ENCODE measurements at regions not wholly inside any gene's neighbourhood (a gene's known extent, or its start where the extent isn't known, plus 50 kb on each side); places are given as distances from the start of the nearest gene placed in this dataset.

GRCh38 chr12:31218203-31219025, 107.5 kb downstream of the SINHCAF start:
- ChIA-PET CTCF (interaction anchor here (0.6 to 1.2 kb wide), 2 partner anchors 16 to 19 kb away, joined by 3 to 4 read pairs; no protein-coding TSS in a partner anchor), POLR2A (ENCODE audit: unreplicated experiment) (no interaction called here)
- Histone ChIP-seq H3K4me1 (replicated peaks; ENCODE audit: insufficient read depth) (no peaks in the 10 kb centered on the region), H3K4me2 (no peak overlapping the region), H3K27ac (no peak overlapping the region), H3K27me3 (ENCODE audit: insufficient read depth, low read depth) (peaks cover 4% of the 10 kb centered on the region), H3K9me3 (ENCODE audit: insufficient read depth, low read depth) (no peaks in the 10 kb centered on the region), H3F3A (ENCODE audit: insufficient read depth, low read depth) (no peaks in the 10 kb centered on the region), H3K36me3 (ENCODE audit: low read depth) (no peaks in the 10 kb centered on the region), H3K4me3 (no peak overlapping the region), H2AFZ (no peak overlapping the region), H3K9me2 (ENCODE audit: insufficient read depth) (no peaks in the 10 kb centered on the region), H4K20me1 (ENCODE audit: insufficient read depth) (no peaks in the 10 kb centered on the region), H3K79me2 (ENCODE audit: low read depth) (no peaks in the 10 kb centered on the region)
- no TSS peak for BruUV-seq (replicated peaks)
- intact Hi-C loops (cut with micrococcal nuclease; ENCODE audit: unreplicated experiment) = no loop called here
- TF ChIP-seq, protein P1, sequence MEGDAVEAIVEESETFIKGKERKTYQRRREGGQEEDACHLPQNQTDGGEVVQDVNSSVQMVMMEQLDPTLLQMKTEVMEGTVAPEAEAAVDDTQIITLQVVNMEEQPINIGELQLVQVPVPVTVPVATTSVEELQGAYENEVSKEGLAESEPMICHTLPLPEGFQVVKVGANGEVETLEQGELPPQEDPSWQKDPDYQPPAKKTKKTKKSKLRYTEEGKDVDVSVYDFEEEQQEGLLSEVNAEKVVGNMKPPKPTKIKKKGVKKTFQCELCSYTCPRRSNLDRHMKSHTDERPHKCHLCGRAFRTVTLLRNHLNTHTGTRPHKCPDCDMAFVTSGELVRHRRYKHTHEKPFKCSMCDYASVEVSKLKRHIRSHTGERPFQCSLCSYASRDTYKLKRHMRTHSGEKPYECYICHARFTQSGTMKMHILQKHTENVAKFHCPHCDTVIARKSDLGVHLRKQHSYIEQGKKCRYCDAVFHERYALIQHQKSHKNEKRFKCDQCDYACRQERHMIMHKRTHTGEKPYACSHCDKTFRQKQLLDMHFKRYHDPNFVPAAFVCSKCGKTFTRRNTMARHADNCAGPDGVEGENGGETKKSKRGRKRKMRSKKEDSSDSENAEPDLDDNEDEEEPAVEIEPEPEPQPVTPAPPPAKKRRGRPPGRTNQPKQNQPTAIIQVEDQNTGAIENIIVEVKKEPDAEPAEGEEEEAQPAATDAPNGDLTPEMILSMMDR (conservative IDR thresholded peaks at IDR 0.05) = no peak
- no peak for TF ChIP-seq EZH2 (IDR thresholded peaks at IDR 0.05; ENCODE audit: low read depth)
- no peak for DNase-seq

- BruUV-seq (replicated peaks) = no TSS peak
- no peak for TF ChIP-seq EZH2 (IDR thresholded peaks at IDR 0.05; ENCODE audit: low read depth)
- H3K79me2 ChIP-seq (ENCODE audit: low read depth) = no peaks in the 10 kb centered on the region
- no peak overlapping the region for H3K4me3 ChIP-seq
- H2AFZ ChIP-seq = no peak overlapping the region
- no peak for DNase-seq
- POLR2A ChIA-PET (ENCODE audit: unreplicated experiment) = no interaction called here
- no peaks in the 10 kb centered on the region for H3F3A ChIP-seq (ENCODE audit: insufficient read depth, low read depth)
- peaks cover 4% of the 10 kb centered on the region for H3K27me3 ChIP-seq (ENCODE audit: insufficient read depth, low read depth)
- CTCF ChIA-PET = no interaction called here
- intact Hi-C loops (cut with micrococcal nuclease; ENCODE audit: unreplicated experiment) = no loop called here
- H3K9me2 ChIP-seq (ENCODE audit: insufficient read depth) = no peaks in the 10 kb centered on the region
- H3K36me3 ChIP-seq (ENCODE audit: low read depth) = no peaks in the 10 kb centered on the region
- H3K27ac ChIP-seq = no peak overlapping the region
- no peaks in the 10 kb centered on the region for H4K20me1 ChIP-seq (ENCODE audit: insufficient read depth)
- no peak overlapping the region for H3K4me2 ChIP-seq
- H3K9me3 ChIP-seq (ENCODE audit: insufficient read depth, low read depth) = no peaks in the 10 kb centered on the region
- H3K4me1 ChIP-seq (replicated peaks; ENCODE audit: insufficient read depth) = no peaks in the 10 kb centered on the region
Measured at GRCh38 chr12:31219521-31219920, 106.4 kb downstream of the SINHCAF start.

GRCh38 chr12:31220061-31220460, 105.9 kb downstream of the SINHCAF start:
- ChIA-PET POLR2A (ENCODE audit: unreplicated experiment) (no interaction called here), CTCF (no interaction called here)
- Histone ChIP-seq H3K36me3 (ENCODE audit: low read depth) (no peaks in the 10 kb centered on the region), H3K4me2 (no peak overlapping the region), H3K4me1 (replicated peaks; ENCODE audit: insufficient read depth) (no peaks in the 10 kb centered on the region), H3K4me3 (no peak overlapping the region), H3K9me3 (ENCODE audit: insufficient read depth, low read depth) (no peaks in the 10 kb centered on the region), H4K20me1 (ENCODE audit: insufficient read depth) (no peaks in the 10 kb centered on the region), H2AFZ (no peak overlapping the region), H3K9me2 (ENCODE audit: insufficient read depth) (no peaks in the 10 kb centered on the region), H3K79me2 (ENCODE audit: low read depth) (no peaks in the 10 kb centered on the region), H3K27me3 (ENCODE audit: insufficient read depth, low read depth) (peaks cover 4% of the 10 kb centered on the region), H3F3A (ENCODE audit: insufficient read depth, low read depth) (no peaks in the 10 kb centered on the region), H3K27ac (no peak overlapping the region)
- TF ChIP-seq, protein P1 (conservative IDR thresholded peaks at IDR 0.05) = no peak
- TF ChIP-seq EZH2 (IDR thresholded peaks at IDR 0.05; ENCODE audit: low read depth) = no peak
- DNase-seq = no peak
- intact Hi-C loops (cut with micrococcal nuclease; ENCODE audit: unreplicated experiment) = no loop called here
- BruUV-seq (replicated peaks) = no TSS peak

Data from PC-9 (cell line).